ENCODE measurements at regions not wholly inside any gene's neighbourhood (a gene's known extent, or its start where the extent isn't known, plus 50 kb on each side); places are given as distances from the start of the nearest gene placed in this dataset.

GRCh38 chr3:76826861-76827260 is 213.0 kb upstream of the ROBO2 start:
- no peaks in the 10 kb centered on the region for H4K20me1 ChIP-seq (ENCODE audit: insufficient read depth, low read length)
- H3K27me3 ChIP-seq (ENCODE audit: low read depth, low read length) = no peaks in the 10 kb centered on the region
- H3K9ac ChIP-seq (ENCODE audit: low read length) = no peak overlapping the region
- no peaks in the 10 kb centered on the region for H3K36me3 ChIP-seq (replicated peaks; ENCODE audit: low read depth, low read length)
- no peak overlapping the region for H3K4me3 ChIP-seq (ENCODE audit: low read length)
- H3K4me2 ChIP-seq (ENCODE audit: low read length) = no peak overlapping the region
- no peaks in the 10 kb centered on the region for H3K4me1 ChIP-seq (ENCODE audit: low read length)
- H3K9me3 ChIP-seq (ENCODE audit: insufficient read depth, low read length) = no peaks in the 10 kb centered on the region
- no peak for TF ChIP-seq CTCF (IDR thresholded peaks at IDR 0.05; ENCODE audit: low read depth, low read length)
- no peak for TF ChIP-seq EZH2phosphoT487 (IDR thresholded peaks at IDR 0.05; ENCODE audit: low read depth)
- H3K79me2 ChIP-seq (ENCODE audit: low read length) = no peaks in the 10 kb centered on the region
- H3K27ac ChIP-seq (ENCODE audit: low read length) = no peak overlapping the region
- H2AFZ ChIP-seq (ENCODE audit: low read depth, low read length) = no peak overlapping the region

GRCh38 chr3:76827701-76828226 is 212.1 kb upstream of the ROBO2 start:
- no peak for TF ChIP-seq CTCF (IDR thresholded peaks at IDR 0.05; ENCODE audit: low read depth, low read length)
- Histone ChIP-seq H3K4me2 (ENCODE audit: low read length) (no peak overlapping the region), H3K79me2 (ENCODE audit: low read length) (no peaks in the 10 kb centered on the region), H4K20me1 (ENCODE audit: insufficient read depth, low read length) (no peaks in the 10 kb centered on the region), H3K4me1 (ENCODE audit: low read length) (no peaks in the 10 kb centered on the region), H3K27me3 (ENCODE audit: low read depth, low read length) (no peaks in the 10 kb centered on the region), H3K27ac (ENCODE audit: low read length) (no peak overlapping the region), H3K9me3 (ENCODE audit: insufficient read depth, low read length) (no peaks in the 10 kb centered on the region), H2AFZ (ENCODE audit: low read depth, low read length) (no peak overlapping the region), H3K36me3 (replicated peaks; ENCODE audit: low read depth, low read length) (no peaks in the 10 kb centered on the region), H3K9ac (ENCODE audit: low read length) (no peak overlapping the region), H3K4me3 (ENCODE audit: low read length) (no peak overlapping the region)

DNA sequence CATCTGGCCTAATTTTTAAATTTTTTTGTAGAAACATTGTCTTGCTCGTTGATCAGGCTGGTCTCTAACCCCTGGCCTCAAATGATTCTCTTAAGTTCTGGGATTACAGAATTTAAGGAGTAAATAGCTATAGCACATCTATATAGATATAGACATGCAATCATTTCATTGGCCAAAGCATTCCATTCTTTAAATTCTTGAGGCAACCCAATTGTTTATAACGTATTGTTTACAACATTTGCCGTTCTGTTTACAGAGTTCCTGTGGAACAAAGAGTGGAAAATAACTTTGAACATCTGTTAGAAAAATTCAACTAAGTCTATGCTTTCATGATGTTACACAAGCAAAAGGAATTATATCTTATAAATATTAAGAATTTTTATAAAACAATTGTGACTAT is 205.2 kb upstream of the ROBO2 start:
- TF ChIP-seq CTCF (IDR thresholded peaks at IDR 0.05; ENCODE audit: low read depth, low read length) (no peak), EZH2phosphoT487 (IDR thresholded peaks at IDR 0.05; ENCODE audit: low read depth) (no peak)
- H3K4me2 ChIP-seq (ENCODE audit: low read length) = no peak overlapping the region
- no peaks in the 10 kb centered on the region for H4K20me1 ChIP-seq (ENCODE audit: insufficient read depth, low read length)
- H3K4me1 ChIP-seq (ENCODE audit: low read length) = no peaks in the 10 kb centered on the region
- H3K79me2 ChIP-seq (ENCODE audit: low read length) = no peaks in the 10 kb centered on the region
- no peak overlapping the region for H3K9ac ChIP-seq (ENCODE audit: low read length)
- H3K27me3 ChIP-seq (ENCODE audit: low read depth, low read length) = no peaks in the 10 kb centered on the region
- H3K27ac ChIP-seq (ENCODE audit: low read length) = no peak overlapping the region
- H3K4me3 ChIP-seq (ENCODE audit: low read length) = no peak overlapping the region
- no peaks in the 10 kb centered on the region for H3K36me3 ChIP-seq (replicated peaks; ENCODE audit: low read depth, low read length)
- no peaks in the 10 kb centered on the region for H3K9me3 ChIP-seq (ENCODE audit: insufficient read depth, low read length)
- H2AFZ ChIP-seq (ENCODE audit: low read depth, low read length) = no peak overlapping the region

DNA sequence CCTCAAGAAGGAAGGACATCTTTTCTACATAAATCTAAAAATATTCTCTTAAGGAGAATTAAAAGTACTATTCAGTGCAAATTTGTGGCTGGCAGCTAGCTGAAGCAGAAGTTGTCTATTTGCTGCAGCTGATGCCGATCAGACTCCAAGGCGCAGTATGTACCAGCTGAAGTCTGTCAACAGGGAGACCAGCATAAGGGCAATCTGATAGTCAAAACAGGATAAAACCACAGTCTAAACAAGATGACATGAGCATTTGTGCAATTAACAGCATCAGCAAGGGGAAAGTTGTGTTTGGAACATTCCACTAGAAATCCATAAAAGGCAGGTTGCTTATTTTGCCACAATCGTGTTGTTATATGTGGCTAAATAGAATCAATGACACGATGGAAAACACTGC is 198.2 kb upstream of the ROBO2 start:
- Histone ChIP-seq H3K4me1 (ENCODE audit: low read length) (no peaks in the 10 kb centered on the region), H3K27ac (ENCODE audit: low read length) (no peak overlapping the region), H3K36me3 (replicated peaks; ENCODE audit: low read depth, low read length) (no peaks in the 10 kb centered on the region), H3K4me3 (ENCODE audit: low read length) (no peak overlapping the region), H4K20me1 (ENCODE audit: insufficient read depth, low read length) (no peaks in the 10 kb centered on the region), H3K79me2 (ENCODE audit: low read length) (no peaks in the 10 kb centered on the region), H3K27me3 (ENCODE audit: low read depth, low read length) (no peaks in the 10 kb centered on the region), H3K4me2 (ENCODE audit: low read length) (no peak overlapping the region), H3K9me3 (ENCODE audit: insufficient read depth, low read length) (no peaks in the 10 kb centered on the region), H2AFZ (ENCODE audit: low read depth, low read length) (no peak overlapping the region), H3K9ac (ENCODE audit: low read length) (no peak overlapping the region)
- TF ChIP-seq EZH2phosphoT487 (IDR thresholded peaks at IDR 0.05; ENCODE audit: low read depth) (no peak), CTCF (IDR thresholded peaks at IDR 0.05; ENCODE audit: low read depth, low read length) (no peak)

All from OCI-LY3 (cell line).